NCI-H774 (cell line): ENCODE measurements at regions not wholly inside any gene's neighbourhood (a gene's known extent, or its start where the extent isn't known, plus 50 kb on each side); places are given as distances from the start of the nearest gene placed in this dataset.
"Not testable (repeated sequence)": the region's sequence is repeated elsewhere in the genome, so short reads cannot be mapped to it uniquely, and the experiment has no call there.

Experiments
- DNase-seq: peaks from one replicate; lab custom pipeline; 2025; lab: John Stamatoyannopoulos, UW

DNA sequence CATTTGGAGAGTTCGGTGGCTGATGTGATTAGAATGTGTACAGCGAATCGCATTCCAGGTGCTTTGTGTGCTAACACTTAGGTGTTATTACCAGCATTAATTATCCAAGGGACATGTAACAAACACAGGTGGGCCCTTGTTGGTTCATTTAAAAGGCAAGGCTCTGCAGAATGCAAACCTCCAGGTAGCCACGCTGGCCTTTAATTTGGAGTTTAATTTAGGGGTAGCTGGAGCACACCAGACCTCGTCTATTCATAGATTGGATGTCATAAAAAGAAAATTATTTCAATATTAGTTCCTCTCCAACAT lies 191.1 kb downstream of the MAT2B start:
- DNase-seq, result no peak

DNA sequence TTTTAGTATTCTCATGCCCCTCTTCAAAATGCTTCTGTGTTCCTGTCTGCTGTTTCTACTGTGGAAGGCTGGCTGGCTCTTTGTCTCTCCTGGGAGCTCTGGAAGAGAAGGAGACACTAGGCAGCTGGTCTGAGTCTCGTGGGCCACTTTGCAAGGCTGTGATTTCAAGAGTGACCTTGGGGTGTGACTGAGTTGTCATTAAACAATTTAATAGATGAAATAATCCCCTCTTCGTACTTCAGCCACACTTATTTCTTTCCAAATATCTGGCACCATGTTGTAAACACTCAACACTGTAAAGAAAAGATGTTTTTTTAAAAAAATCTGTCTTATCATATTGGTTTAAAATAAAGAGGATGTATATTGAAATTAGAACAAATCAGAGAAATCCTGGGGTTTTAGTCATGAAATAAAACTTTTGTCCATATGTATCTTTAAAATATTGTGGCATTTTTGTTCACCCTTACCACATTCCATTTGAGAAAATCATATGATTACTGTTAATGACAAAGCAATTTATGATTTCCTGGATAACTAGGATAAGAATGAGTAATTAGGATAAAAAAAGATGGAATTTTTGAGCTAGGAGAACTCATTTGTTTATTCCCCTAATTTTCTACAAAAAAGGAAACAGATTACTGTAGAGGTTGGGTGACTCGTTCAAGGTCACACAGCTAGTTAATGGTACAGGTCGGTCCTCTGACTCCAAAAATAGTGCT lies 200.8 kb downstream of the MAT2B start:
- no peak for DNase-seq

DNA sequence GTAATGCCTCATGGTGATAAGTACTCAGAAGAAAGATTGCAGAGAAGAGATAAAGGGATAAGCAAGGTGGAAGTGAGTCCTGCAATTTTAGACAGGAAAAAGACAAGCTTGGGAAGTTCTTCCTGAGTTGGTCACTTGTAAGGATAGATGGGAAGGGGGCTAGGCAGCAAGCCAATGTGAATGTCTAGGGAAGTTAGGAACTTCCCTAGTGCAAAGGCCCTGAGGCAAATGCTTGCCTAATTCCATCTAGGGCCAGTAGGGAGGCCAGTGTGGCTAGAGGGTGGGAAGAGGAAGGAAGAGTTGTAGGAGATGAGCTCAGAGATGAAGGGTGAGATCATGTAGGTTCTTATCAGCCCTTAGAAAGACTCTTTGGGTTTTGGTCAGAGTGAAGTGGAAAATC lies 206.6 kb downstream of the MAT2B start:
- no peak for DNase-seq

DNA sequence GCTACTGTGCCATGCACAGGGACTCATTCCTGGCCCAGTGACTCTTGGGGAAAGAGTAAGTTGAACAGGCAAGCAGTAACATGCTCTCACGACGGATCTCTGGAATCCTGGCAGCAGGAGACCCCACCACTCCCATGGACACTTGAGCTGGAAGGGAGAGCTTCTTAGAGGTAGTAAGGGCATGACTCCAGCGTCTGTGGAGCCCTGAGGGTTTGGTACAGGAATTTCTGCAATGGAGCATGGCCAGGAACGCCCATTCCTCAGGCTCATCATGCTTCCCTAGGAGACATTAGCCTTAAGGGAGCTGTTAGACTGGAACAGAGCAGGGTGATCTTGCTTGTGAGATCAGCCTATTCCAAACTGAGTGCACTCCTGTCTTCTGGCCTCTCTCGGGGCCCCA lies 212.9 kb downstream of the MAT2B start:
- no peak for DNase-seq

DNA sequence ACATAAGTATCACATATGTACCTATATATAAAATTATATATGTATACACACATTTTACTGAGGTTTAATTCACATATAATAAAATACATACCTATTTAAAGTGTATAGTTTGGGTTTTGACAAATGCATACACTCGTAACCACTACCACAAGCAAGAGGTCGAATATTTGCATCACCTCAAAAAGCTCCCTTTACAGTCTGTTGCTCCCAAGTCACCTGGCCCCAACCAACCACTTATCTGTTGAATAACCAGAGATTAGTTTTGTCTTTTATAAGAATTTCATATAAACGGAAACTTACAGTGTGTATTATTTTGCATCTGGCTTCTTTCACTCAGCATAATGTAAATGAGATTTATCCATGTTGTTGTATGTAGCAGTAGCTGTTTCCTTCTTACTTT lies 218.9 kb downstream of the MAT2B start:
- DNase-seq, result no peak

DNA sequence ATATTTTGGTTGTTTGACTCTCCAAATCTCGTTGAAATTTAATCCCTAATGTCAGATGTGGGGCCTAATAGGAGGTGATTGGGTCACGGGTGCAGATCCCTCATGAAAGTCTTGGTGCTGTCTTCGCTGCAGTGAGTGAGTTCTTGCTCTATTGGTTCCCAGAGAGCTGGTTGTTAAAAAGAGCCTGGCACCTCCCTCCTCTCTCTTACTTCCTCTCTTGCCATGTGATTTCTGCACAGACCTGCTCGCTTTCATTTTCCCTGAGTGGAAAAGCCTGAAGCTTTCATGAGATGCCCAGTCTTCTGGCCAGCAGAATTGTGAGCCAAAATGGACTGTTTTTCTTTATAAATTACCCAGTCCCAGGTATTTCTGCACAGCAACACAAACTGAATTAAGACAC lies 221.6 kb downstream of the MAT2B start:
- no peak for DNase-seq

DNA sequence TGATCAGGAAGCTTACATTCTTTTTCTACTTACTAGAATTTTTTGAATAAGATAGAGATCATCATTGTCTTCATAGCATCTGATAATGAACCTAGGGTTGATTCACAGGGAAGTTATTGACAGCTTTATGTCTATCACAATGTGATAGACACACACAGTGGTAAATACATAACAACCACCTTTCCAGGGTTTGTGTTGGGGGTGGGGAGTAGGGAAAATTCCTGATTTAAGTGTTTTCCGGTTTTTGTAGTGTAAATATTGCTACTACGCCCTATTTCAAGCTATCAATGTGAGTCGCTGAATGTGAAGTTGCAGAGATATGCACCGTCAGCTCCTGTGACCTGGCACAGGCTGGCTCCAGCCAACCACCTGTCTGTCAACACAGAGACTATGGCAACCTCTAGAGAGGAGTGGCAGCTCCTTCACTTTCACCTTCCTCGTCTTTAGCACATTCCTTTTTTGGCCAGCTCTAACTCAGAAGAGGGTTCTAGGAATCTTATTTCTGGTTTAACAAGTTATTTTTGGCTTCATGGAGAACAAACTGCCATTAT lies 224.9 kb downstream of the MAT2B start:
- DNase-seq, result no peak

DNA sequence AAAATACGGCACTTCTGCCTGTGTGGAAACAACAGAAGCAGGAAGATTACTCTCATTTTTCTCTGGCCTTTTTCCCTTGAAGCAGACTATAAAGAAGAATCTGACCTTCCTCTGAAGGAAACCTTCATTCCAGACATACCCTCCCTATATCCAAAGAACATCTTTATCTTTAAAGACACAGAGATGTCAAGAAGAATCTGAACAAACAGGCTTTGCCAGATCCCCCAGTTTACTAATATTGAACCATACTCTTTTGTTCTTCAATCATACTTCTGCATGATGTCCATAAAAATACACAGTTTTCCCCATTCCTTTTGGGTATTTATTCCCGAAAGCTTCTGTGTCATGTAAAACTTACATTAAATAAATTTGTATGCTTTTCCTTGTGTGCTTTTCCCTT lies 225.8 kb downstream of the MAT2B start:
- no peak for DNase-seq

DNA sequence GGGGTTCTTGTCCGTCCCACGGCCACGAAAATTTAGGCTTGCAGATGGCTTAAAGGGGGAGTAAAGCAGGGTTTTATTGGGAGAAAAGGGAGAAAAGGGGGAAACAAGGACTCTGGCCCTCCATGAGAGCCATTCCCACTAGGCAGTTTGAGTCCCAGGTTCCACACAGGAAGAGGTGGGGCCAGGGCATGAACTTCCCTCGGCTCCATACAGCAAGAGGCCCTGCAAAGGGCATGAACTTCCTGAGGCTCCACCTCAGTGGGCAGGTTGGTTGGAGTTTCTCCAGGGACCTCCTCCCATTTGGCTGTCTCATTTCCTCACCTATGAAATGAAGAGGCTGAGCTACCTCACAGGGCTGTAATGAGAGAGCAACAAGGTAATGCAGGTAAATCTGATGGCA lies 229.7 kb downstream of the MAT2B start:
- no peak for DNase-seq

DNA sequence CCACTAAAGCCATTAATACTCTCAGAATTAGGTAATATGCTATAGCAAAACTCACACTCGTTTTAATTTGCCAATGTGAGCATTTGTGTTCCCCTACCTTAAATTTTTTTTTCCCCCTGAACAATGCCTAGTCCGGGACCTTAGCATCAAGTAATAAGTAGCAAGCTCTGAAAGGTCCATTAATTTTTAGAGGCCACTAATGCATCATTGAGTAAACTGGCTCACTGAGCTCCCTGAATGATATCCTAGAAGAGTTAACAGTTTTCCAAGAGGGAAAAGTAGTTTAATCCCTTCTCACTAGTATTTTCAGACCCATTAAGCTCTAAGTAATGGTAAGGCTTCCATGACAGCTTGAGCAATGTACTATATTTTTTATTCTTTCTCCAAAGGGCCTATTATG lies 242.2 kb downstream of the MAT2B start:
- DNase-seq, result no peak

DNA sequence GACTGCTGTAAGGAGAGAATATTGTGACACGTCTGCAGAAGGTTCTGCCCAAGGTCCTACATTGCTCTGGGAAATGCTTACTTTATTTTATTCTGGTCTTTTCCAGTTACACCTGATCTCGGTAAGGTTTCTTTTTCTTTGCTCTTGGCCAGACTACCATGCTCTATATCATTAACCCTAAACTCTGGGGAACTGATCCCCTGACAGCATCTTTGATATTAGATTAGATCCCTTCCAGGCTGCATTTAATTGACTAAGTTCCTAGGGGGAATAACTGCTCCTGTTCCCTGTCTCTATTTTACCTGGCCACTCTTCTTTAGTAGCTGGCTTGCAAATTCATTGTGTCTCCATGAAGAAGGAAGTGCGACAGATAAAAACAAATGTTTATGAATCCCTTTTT lies 243.5 kb downstream of the MAT2B start:
- no peak for DNase-seq

DNA sequence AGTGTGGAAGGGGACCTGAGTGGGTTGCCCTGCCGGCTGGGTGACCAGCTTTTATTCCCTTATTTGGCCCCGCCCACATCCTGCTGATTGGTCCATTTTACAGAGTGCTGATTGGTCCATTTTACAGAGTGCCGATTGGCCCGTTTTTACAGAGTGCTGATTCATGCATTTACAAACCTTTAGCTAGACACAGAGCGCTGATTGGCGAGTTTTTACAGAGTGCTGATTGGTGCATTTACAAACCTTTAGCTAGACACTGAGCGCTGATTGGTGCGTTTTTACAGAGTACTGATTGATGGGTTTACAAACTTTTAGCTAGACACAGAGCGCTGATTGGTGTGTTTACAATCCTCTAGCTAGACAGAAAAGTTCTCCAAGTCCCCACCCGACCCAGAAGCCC lies 245.0 kb downstream of the MAT2B start:
- not testable (repeated sequence) for DNase-seq

DNA sequence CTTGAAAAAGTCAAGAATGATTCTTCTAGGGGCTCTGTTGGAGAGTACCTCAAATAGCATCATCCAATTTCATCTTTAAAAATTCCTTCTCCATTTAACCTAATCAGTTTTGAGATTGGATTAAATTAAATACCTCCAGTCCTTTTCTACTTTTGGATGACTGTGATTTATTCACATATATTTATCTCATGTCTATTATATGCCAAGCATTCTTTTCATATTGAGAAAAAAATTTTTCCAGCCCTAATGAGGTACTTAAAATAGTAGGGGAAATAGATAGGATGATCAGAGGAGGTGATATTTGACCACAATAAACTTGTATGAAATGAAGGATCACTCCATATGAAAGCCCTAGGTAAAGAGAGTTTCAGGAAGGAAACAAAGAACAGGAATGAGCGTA lies 250.1 kb downstream of the MAT2B start:
- DNase-seq, result no peak

DNA sequence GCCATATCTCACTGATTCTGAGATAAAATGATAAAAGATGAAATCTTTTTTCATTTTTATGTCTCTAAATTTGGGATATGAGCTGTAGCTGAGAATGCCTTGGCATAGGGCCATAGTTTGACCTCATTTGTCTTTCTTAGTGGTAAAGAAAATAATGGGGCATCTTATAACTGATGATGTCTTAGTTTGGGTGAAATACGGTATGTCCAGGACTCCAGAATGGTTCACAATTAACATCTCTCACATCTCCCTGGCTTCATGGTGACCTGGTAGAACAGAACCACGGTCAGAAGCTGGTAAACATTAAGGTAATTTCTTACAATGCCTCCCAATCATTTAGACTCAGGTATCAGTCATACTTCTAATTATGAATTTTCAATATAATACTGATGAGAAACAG lies 250.8 kb downstream of the MAT2B start:
- DNase-seq, result no peak

DNA sequence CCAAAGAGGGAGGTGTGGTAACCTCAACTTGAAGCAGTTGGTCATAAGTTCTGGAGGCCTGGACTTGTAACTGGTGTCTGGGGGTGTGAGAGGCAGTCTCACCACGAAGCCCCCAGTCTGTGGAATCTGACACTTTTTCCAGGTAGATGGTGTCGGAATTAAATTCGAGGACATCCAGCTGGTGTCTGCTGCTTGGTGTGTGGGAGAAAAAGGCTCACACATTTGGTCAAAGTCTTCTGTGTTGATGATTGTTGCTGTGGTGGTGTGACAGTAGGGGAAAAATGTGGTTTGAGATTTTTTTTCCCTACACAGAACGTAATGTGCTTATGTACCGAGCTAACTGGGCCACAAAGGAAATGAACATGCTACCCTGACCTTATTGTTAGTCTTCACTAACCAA lies 251.9 kb downstream of the MAT2B start:
- no peak for DNase-seq

DNA sequence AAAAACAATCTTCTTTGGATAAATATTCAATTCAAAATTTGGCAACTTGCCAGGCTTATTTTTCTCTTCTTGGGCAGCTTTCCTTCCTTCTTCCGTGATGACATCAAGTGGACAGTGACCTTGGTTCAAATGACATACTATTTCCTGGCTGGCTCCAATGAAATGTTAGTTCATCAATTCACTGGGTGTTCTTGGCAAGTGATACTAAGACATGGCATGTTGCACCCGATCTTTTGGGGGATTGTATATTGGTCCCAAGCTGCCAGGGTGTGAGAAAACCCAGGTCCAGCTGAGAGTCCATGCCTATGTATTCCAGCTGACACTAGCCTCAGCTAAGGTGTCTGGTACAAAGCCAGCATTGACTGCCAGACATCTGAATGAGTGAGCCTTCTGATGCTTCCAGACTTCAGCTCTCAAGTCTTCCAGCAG lies 252.9 kb downstream of the MAT2B start:
- DNase-seq, result no peak

DNA sequence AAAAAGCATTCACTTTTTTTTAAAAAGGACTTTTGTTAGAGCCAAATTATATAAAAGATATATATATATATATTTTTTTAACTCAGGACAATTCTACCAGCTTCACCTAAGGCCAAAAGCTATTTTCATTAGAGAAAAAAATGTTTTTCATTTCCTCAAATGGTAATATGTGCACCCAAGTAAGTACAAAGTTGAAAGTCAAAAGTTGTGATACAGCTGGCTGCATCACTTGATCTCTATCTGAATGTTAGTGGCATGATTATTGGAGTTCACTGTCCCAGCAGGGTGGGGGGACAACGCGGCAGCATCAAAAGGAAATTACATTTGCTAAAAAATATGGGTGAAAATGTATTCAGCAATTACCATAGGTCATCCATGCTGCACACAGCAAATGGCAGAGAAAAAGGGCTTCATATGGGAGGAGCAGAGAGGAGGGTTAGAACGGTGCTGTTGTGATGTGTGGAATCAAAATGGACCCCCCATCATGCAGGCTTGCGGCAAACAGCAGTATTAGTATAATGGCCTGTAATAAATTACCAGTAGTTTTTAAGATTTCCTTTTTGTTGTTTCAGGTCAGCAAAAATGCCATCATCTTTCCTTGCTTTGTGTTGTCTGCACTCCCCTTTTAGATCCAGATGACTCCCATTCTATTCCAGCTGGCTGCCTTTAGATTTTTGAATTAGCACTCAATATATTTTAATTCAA lies 253.7 kb downstream of the MAT2B start:
- DNase-seq, result no peak

DNA sequence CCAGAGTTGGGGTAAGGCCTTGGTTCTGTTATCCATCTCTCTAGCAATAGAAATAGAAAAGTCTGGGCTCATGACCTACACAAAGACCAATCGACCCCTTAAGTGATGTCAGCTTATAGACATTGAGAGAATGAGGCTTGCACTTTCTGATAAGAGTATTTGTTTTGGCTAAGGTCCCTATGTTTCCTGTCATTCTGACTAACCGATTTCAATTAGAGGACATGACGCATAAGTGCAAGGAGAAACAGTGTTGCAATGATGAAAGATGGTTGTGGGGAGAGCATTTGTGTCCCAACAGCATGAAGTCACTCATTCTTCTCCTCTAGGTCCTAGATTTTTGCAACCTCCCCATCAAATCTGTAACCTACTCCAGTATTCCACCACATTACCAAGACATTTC lies 255.1 kb downstream of the MAT2B start:
- no peak for DNase-seq

DNA sequence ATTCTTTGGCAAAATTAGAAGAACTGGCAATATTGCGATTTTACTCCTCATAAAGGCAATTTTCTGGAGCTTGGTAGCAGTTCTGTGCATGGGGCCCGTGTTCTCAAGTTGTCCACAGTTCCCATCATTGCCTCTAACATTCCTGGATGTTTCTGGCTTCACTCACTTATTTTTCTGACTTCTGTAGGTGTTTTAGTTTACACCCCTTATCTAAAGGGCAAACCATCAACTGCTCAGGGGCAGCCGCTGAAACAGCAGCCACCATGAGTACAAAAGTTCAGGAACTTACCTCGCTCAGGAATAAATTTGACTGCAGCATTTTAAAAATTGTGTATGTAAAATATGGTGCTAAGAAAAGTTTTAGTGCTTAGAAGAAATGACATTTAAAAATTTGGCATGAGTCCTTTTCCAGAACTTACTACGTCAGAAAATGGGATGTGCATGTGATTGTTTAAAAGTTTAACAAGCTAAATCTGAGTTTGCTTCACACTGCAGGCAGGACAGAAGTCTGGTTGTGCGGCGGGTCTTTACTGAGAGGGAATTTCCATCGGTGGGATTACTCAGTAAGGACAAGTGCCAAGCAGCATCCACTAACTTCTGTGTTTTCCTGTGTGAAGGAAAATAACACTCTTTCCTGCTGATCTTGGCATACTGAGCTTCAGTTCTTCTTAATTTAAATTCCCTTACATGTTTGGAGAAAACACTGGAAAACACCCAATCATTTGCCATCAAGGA lies 261.7 kb downstream of the MAT2B start:
- no peak for DNase-seq

DNA sequence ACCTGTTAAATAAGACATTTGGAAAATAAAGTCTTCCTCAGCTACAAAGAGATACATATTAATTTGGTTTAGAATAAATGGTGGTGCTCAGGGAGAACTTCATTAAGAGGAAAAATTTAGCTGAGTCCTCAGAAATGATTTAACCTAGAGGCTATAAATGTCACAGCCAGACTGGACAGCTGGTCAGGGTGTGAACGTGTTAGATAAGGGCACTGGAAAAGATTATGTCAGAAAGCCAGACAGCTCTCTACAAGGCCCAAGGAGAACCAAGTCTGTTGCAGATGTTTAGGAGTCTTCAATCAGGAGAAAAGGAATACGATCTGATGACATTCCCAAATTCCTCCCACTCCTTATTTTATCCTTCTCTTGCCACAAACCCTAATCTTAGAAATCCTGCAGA lies 265.2 kb downstream of the MAT2B start:
- no peak for DNase-seq

DNA sequence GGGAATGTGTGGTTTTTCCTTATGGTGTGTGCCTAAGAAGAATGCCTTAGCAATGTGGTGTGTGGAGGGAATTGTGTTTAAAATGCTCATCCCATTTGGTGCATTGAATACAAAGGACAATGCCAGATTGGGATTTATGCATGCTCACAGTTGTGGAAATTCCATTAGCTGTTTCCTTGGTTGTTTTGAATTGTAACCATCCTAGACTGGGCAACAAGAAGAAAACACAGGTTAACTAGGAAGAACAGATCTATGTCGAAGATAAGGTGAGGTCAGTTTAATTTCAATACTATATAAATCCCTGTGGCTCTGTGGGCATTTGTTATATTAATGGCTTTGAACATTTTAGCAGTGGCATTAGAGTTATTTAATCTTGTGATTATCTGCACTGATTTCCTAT lies 266.8 kb downstream of the MAT2B start:
- DNase-seq, result no peak

DNA sequence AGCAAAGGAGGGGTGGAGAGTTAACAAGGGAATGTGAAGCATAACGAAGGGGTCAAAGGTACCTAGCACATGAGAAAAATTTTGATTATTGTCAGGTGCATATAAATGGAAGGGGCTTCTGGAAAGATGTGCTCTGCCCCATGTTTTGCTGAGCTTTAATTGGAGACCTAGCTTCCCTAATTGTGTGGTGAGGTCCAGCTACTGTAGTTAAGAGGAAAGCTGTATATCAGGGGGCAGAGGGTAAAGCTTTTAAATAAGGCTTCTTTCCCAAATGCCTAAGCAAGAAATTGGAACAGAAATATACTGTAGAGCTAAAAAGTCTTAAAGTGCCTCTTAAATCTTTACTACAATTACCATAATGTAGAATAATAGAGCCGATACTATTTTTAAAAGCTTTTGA lies 267.2 kb downstream of the MAT2B start:
- no peak for DNase-seq

DNA sequence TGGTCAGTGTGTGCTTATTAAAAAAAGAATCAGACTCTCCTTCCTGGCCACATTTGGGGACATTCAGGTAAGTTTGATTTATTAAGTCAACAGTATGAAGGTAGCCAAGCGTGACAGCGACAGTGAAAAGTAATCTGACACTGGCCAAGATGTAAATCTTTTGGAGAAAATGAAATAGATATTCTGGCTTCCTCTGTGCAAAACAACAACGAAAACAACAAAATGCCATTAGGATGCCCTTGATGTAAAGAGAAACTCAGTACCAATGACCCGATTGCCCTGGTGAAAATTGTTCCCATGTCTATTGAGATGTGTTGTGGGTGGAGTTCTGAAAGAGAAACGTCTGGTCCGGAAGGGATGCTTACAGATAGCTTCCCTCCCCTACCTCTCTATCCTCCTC lies 267.8 kb downstream of the MAT2B start:
- DNase-seq, result no peak
